HG03103 (cell line): ENCODE measurements at regions not wholly inside any gene's neighbourhood (a gene's known extent, or its start where the extent isn't known, plus 50 kb on each side); places are given as distances from the start of the nearest gene placed in this dataset.

Experiments used
- ATAC-seq: cut with Tn5 transposase; IDR thresholded peaks from one replicate; pipeline ENCODE4 v1.9.1; 2021; ENCODE audit warnings: low read depth; ENCODE audit not compliant: unreplicated experiment

- ATAC-seq = no peak
Measured at GRCh38 chr18:38453880-38454279, 888.3 kb upstream of the CELF4 start.

DNA sequence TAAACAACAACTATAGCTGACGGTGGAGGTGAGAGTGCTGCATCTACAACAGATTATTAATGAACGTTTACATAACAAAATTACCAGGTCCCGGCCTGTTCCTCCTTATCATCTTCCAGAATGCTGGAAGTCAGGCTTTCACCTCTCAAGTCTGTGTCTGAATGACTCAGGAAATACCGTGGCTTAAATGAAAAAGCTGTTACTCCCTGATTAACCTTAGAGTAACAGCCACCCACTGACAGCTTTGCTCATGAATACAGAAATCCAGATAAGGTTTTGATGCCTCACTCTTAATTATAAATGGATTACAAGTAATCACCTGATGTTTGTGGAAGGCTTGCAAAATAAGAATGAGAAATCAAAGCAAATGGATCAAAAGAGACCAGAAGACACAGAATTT lies 885.3 kb upstream of the CELF4 start:
- ATAC-seq = no peak

GRCh38 chr18:38445804-38446145 lies 880.2 kb upstream of the CELF4 start:
- no peak for ATAC-seq

DNA sequence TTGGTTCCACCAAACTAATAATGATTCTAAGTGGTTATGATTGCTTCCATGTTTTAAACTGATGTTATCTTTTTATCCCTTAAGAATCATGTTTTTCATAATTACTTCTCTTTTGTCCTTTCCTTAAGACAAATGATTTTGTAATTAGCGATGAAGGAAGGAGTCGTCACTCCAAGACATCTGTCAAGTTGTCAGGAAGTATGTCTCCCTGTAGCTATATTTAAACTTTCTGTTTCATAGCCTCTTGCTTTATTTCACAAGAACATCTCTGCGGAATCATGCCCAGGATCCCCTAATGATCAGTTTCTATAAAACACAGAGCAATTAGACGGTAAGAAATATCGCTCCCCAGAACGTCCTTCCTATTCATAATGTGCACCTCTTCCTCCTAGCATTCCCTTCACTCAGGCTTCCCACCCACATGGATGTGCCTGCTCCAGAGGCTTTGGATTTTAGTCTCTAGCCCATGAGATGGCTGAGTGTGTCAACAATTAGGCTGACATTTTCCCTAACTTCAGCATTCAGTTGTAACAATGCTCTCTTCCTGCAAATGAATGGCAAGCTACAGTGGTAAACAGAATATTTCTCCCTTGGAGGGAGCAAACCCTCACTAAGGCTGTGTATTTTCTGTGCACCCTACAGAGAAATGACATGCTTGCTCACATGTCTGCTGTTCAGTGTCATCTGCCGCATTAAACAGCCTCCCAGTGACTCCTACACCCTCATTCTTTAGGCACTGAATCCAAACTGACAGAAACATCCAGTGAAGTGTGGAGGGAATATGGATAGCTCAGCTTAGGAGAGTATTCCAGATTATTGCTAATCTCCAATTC lies 879.6 kb upstream of the CELF4 start:
- no peak for ATAC-seq

GRCh38 chr18:38427736-38428135 lies 862.1 kb upstream of the CELF4 start:
- no peak for ATAC-seq

- ATAC-seq = no peak
Measured at GRCh38 chr18:38427234-38427633, 861.6 kb upstream of the CELF4 start.

- ATAC-seq = no peak
Measured at GRCh38 chr18:38421872-38422615, 856.4 kb upstream of the CELF4 start.

GRCh38 chr18:38421021-38421420 lies 855.4 kb upstream of the CELF4 start:
- no peak for ATAC-seq

GRCh38 chr18:38420611-38421010 lies 855.0 kb upstream of the CELF4 start:
- no peak for ATAC-seq

GRCh38 chr18:38415811-38416210 lies 850.2 kb upstream of the CELF4 start:
- no peak for ATAC-seq

DNA sequence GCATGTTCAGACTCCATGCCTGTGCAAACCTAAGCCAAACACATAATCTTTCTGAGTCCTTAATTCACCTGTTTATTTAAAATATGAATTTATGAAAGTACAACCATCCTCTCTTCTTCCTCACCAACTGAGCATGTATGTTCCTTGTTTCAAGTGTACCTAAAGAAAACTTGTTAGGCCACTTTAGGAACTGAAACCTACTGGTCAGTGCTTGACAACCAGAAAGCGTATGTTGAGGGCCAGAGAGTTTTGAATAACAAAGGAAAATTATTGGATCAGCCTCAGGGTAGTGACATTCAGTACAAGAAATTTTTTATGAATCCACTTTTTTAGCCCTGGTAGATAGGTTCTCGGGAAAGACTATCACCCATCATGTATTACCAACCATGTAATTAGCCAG lies 847.6 kb upstream of the CELF4 start:
- ATAC-seq = no peak

GRCh38 chr18:38406607-38407006 lies 841.0 kb upstream of the CELF4 start:
- no peak for ATAC-seq

- ATAC-seq = no peak
Measured at GRCh38 chr18:38402509-38402908, 836.9 kb upstream of the CELF4 start.

DNA sequence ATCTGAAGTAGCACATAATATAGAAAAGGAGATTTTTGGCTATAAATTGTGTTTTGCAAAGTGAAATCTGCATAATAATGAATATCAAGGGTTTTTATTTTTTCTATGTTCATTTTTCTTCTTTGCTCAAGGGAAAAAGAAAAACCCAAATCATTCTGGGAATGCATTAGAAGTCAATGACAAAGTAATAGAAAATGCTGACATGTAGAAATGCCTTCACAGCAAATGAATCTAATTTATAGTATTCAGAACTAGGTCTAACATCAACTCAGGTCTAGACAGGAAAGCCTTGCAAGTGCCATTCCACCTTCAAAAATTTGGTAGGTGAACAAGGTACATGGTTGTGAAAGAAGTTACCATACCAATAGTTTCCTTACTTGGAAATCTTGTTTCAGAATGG lies 831.5 kb upstream of the CELF4 start:
- ATAC-seq = no peak

DNA sequence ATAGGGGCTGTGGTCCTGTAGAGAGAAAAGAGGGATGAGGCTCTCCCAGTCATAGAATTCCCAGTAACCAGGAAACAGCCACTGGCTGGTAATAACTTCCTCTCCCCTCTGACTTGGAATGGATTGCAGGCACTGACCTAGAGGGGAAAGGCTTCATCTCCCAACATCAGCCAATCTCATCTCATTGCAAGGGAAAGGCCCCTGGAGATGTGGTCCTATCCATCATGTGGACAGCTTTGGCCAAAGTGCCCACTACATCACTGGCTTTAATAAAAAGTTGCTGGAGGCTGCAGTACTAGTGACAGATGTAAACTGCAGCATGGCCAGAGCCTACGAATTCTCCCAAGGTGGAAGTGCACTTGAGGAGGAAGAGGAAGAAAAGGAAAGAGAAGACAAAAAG lies 820.5 kb upstream of the CELF4 start:
- no peak for ATAC-seq

DNA sequence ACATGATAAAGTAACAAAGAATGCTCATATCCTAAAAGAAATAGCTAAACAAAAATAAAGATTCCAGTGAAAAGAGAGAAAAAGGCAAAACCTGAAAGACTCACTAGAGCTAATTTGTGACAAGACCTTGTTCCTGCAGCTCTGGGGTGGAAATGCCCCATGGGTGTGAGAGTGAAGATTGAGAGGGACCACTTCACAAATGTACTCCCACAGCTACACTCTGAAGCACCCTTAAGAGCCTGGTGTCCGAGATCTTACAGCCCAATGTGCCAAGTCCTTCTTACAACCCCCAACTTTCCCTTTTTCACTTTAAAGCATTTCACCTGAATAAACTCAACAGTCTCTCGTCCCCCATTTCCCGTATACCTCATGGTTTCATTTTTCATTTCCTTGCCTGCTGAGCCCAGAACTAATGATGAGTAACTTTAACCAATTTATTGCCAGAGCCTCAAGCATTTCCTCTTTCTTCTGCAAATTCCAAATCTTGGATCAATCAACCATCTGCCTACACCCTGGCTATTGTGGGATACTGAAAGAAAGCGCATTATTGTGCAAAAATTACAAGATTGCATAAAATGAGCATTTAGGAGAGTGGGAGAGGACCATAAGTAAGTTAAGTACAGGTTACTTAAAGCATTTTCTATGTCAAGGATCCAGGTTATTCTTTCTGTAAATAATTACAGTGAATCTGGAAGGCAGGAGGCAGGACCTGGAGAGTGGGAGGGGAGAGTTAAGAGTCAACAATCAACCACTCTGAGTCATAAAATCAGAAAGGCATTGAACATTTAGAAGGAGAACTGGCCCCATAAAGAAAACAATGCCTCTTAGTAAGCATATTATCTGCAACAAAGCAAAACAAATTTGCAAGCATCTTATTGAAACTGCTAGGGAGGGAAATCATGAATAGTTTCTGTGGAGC lies 804.4 kb upstream of the CELF4 start:
- no peak for ATAC-seq

GRCh38 chr18:38368886-38369285 lies 803.3 kb upstream of the CELF4 start:
- no peak for ATAC-seq

DNA sequence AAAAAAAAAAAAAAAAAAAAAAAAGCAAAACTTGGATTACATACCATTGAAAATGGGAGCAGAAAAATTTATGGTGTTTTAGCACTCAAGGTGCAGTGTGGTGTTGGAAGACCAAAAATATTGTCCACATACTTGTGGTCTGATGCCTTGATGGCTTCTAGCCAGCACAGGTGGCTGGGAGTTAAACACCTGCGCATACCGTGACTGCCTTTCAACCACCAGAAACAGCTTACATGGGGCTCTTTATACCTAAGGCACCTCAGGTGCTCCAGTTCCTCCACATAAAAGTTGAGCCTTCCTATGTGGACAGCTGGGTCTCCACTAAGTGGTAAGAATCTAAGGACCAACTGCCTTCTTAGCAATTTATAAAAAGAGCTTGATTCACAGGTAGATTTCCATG lies 802.6 kb upstream of the CELF4 start:
- no peak for ATAC-seq

- ATAC-seq = no peak
Measured at GRCh38 chr18:38367473-38367872, 801.9 kb upstream of the CELF4 start.

DNA sequence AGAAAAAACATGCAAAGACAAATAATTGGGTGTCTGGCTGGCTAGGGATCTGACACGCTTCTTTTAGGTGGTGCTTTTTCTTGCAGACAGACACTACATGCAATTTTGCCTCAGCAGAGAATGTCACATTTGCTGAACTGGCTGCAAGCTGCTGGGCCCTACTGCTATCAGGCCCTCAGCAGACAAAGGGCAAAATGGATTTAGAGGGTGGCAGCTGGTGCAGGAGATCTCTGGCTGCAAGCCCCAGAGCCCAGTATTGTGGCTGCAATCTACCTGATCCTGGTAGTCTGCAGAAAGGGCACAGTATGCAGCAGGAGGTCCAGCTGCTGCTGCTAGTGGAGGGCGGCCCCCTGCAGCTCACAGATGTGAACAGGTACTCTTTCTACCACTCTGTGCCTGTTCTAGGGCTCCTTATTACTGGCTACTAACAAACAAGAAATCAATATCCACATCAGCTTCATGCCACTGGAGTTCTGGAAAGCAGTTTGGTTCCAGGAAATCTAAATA lies 796.7 kb upstream of the CELF4 start:
- ATAC-seq = no peak
